HG03135 (cell line): ENCODE measurements at regions not wholly inside any gene's neighbourhood (a gene's known extent, or its start where the extent isn't known, plus 50 kb on each side); places are given as distances from the start of the nearest gene placed in this dataset.

Source experiments
- ATAC-seq: cut with Tn5 transposase; IDR thresholded peaks from one replicate; pipeline ENCODE4 v1.9.1; 2021; ENCODE audit warnings: mild to moderate bottlenecking, moderate library complexity; ENCODE audit not compliant: unreplicated experiment

DNA sequence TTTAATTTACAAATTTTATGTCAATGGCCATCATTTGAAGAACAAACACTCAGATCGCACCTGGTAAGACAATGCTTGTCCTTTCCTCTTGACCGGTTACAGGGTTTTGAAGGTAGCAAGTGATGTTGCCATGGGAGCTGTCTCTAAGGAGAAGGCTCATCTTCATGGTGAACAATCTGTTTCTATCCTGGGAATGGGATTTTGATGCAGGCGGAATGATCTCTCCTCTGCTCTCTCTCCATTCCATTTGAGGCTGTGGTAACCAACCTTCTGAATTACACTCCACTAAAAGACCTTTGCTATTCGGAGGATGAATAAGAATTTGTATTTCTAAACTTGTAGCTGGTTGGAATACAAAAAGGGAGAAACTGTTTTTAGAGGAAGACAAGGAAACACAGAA is 57.9 kb upstream of the SLC5A9 start:
- ATAC-seq, result no peak

DNA sequence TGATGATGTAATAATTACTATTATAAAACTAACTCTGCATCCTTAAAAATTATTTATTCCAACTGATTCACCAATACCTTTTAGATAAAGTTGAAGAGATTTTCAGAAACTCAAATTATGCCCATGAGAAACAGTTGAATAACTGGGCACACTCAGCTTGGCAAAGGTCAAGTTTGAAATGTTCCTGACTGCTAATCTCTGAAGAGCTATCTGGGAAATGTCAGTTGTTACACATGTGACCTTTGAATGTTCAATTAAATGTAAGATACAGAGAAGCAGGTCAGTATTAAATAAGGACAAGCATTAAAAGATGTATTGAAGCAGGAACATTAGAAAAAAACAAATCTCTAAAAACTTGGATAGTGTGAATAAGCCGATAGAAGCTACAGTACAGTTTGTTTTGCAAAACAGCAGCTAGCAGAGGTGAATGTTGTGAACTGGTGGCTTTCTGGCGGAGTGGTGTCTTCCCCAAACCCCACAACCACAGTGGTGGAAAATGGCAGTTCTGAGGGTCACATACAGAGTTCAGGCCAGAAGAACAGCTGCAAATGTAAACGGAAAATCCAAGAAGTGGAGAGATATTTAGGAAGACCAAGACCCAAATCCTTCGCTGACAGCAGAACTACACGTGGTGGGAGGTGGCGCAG is 61.9 kb upstream of the SLC5A9 start:
- no peak for ATAC-seq

DNA sequence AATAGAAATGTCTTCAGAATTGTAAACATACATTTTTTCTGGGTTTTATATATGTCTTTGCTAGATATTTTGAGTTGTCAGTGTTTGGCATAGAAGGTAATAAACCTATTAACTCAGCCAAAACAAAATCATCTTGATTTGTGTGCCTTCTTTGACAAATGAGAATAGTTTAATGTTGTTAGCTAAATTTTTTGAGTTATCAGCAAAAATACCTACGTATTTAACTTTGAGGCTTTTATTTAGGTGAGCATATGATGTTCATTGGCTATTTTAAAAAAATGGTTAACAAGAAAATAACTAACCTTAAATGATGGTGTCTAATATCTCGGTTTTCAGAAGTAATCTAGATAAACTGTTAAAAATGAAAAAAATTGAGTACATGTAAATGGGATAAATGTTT is 83.2 kb upstream of the SLC5A9 start:
- no peak for ATAC-seq

DNA sequence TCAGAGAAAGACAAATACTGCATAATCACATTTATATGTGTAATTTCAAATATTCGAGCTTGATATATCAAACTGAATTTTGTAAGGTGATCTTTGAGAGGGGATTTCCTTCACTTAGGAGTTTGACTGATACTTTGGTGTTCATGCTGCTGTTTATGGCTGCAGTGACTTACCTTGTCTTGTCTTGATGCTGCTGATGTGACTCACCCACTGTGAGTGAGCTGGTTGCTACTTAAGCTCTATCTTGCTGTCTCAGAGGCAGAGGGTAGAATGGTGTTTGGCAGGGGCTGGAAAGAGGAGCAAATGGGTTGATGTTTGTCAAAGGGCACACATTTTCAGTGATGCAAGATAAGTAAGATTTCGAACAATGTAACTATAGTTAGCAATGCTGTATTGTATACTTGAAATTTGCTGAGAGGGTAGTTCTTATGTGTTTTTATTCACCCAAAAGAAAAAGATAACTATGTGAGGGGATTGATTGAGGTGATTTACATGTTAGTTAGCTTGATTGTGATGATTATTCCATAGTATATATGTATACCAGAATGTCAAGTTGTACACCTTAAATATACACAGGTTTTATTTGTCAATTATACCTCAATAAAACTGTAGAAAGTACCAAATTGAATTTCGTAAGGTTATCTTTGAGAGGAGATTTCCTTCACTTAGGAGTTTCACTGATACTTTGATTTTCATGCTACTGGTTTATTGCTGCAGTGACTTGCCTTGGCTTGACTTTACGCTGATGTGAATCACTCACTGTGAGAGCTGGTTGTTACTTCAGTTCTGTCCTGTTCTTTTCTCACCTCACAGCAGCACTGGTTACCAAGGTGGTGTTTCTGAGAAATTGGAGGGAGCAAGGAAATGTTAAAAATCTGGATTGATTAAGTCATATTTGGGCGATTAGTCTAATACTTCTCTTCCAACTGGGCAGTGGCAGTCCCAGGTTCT is 94.5 kb upstream of the SLC5A9 start:
- no peak for ATAC-seq

DNA sequence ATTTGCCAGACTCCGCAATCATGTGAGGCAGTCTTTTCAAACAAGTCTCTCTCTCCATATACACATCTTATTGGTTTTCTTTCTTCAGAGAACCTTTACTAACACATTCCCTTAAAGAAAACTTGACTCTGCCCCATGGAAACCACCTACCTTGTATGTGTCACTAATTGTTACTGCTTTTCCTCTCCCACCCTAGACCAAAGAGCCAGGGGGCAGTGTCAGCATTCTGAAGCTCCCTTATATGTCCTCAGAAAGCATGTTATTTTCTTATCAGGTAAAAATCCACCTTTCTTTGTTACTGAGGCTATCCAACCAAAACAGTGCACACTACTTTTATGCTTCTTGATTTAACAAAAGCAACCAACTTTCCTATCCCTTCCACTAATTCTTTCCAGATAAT is 98.9 kb upstream of the SLC5A9 start:
- no peak for ATAC-seq

DNA sequence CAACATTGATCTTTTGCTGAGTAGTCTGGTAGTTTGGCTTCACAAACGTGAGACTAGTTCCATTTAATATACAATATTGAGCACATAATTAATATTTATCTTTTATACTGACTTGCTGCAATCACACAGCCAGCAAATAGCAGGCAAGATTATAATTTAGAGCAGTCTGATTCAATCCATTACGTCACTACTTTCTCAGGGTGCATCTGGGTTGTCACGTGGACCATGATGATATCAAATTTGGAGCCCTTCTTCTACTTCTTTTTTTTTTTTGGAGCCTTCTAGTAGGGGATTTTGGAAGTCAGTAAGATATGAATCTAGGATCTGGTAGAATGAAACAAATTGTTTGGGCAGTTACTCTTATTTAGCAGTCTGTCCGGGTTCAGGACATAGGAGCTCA is 100.6 kb upstream of the SLC5A9 start:
- no peak for ATAC-seq

DNA sequence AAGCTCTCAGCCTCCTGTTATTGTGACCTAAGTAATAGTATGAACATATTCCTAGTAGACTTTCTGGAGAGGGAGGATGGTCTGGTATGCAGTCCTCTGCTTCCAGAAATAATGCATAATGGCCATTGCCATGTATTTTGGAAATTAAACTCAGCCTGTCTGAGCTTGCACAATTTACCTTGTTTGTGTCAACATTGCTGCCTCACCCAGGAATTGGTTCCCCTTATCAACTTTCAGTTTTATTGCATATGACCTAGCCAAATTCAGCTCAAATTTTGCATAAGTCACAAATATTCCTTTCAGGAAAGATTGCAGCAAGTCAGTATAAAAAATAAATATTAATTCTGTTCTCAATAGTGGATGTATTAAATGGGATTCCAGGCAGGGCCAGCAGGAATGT is 101.9 kb upstream of the SLC5A9 start:
- no peak for ATAC-seq

DNA sequence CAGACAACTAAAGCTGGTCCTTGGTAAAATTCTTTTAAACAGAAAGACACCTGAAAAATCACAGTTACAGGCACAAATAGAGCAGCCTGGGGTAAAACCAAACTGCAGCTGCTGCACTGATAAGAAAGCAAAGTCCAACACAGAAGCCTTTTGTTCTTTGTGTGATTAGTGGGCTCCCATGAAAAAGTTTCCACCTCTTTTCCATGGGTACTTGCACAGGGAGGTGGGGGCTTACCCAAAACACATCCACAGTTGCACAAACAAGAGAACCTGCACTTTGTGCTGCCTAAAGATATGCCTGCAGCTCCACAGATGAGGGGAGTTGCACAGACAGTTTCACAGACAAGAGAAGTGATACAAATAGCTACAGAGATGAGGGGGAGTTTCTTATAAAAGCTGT is 106.7 kb upstream of the SLC5A9 start:
- ATAC-seq, result no peak

DNA sequence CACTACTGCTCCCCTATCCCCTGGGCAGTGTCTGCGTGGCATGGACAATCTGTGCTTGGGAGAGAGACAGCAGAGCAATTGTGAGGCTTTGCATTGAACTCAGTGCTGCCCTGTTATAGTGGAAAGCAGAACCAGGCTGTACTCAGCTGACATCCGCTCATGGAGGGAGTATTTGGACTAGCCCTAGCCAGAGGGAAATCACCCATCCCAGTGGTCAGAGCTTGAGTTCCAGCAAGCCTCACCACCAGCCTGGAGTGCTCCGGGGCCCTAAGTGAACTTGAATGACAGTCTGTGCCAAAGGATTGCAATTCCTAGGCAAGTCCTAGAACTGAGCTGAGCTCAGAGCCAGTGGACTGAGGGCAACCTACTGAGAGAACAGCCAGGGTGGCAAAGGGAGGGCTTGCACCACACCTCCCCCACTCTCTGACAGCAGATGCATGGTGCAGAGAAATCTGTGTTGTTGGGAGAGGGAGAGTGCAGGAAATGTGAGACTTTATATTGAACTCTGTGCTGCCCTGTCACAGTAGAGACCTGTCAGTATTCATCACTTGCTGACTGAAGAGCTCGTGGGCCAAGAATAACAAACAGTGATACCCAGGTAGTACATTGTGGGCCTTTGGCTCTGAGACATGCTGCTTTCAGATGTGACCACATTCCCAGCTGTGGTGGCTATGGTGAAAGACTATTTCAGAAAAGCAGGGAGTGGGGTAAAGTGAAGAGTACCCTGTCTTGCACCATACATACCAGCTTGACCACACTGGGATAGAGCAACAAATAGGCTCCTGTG is 107.7 kb upstream of the SLC5A9 start:
- ATAC-seq, result no peak

DNA sequence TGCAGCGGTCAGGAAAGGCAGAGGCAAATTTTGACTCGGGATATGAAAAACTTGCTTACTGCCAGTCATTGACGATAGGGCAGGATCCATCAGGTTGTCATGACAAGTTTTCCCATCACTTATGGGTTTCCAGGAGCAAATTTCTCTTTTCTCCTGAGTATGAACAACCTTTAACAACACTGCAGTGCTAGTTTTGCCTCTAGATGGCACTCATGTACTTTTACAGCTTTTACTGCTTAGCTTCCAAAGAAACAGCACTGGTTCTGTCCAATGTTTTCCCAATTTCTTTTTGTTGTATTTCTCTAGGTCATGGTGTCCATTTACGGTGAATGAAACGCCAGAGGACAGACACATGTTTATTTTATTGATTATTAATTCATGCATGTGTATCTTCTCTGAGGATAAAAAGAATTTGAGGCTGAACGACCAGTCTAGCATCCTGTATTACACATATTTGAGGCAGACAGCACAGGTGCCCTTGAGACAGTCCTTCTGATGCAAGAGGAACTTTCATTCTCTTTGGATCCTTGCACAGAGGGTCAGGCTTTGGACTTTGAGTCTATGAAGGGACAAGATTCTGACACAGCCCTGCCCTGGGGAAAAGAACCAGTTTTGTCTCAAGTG is 112.3 kb upstream of the TRABD2B start:
- ATAC-seq, result no peak

DNA sequence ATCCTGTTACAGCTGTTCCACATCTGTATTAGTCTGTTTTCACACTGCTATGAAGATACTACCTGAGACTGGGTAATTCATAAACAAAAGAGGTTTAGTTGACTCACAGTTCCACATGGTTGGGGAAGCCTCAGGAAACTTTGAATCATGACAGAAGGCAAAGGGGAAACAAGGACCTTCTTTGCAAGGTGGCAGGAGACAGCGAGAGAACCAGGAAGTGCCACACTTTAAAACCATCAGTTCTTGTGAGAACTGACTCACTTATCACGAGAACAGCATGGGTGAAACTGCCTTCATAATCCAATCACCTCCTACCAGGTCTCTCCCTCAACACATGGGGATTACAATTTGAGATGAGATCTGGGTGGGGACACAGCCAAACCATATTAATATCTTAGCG is 110.3 kb upstream of the TRABD2B start:
- ATAC-seq, result no peak

DNA sequence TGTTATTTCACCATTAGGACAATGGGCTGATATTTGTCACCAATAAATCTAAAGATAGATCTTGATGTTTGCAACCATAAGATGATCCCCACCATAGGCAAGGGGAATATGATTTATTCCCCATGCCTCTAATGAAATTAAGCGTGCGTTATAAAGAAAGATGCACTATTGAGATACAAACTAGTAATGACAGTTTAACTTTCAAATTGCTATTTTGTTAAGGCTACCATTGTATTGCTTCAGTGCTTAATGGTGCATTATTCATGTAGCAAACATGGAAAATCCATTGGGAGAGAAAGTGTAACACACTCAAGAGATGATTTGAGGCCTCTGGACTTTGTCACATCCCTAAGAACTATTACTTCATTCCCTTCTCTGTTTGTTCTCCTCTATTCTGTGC is 108.9 kb upstream of the TRABD2B start:
- no peak for ATAC-seq

DNA sequence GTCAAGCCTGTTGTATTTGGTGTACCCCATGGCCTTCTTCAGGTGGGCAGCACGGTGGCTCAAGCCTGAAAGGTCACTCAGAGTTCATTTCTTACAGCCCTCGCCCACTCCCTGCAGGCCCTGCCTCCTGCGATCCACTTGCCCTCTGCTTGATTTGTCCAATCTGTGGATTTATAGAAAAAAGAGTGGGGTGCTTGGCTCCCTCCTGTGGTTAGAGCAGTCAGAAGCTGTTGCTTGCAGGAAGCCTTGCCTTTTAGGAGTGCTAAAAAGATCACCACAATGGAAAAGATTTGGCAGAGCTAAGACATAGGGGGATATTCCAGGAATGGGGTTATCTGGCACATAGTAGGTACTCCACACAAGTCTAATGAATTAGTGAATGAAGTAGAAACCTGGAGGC is 108.0 kb upstream of the TRABD2B start:
- ATAC-seq, result no peak

DNA sequence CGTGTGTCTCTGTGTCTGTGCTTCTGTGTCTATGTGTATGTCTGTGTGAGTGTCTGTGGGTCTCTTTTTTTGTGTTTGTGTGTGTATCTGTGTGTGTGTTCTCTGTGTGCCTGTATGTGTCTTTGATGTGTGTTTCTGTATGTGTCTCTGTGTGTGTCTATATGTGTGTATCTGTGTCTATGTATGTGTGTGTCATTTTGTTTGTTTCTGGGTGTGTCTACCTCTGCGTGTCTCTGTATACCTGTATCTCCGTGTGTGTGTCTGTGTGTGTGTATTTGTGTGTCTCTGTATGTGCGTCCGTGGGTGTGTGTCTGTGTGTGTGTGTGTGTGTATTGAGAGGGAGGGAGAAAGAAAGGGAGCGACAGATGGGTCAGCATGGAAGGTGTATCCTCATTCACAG is 106.3 kb upstream of the TRABD2B start:
- ATAC-seq, result no peak

DNA sequence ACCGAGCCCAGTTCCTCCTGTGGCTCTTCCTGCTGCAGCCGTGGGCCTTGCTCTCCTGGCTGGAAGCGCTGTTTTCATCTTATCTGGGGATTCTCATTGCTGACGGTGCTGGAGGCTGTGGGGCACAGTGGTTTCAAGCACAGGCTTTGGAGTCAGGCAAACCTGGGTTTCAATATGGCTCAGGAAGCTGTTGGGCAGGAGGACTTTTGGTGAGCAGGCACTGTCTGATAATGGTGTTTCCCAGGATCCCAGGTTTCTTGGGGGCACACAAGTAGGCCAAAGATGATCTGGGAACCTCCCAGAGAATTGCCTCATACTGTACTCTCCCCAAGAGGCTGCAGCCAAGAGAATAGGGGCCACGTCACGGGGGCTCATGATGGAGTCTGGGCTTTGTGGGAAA is 105.6 kb upstream of the TRABD2B start:
- ATAC-seq, result no peak

DNA sequence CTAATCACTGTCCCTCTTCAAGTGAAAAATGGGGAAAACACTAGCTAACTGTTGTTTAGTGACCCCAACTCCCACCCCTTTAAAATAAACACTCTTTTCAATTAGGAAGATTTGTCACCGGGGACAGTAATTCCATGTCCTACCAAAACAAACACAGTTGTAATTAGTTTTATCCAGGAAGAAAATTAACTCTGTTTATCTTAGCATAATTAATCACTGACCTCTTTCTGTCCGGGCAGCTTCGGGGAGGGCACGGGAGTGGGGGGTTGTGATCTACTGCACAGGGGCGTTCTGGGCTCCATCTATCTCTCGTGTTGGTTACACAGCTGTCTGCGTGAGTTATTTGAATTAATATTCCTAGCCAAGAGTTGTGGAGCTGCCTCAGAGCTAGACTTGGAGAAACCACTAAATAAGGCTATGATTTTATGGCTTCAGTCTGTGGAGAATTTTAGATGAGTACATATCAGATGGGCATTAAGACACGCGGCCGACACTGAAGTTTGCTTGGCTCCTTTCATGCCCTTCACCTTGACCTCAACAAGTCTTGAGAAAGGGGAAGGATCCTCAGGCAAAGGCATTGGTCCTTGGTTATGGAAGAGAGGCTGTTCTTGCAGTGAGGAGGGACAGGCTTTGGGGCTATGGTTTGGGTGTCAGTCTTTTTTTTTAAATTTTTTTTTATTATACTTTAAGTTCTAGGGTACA is 102.0 kb upstream of the TRABD2B start:
- no peak for ATAC-seq

DNA sequence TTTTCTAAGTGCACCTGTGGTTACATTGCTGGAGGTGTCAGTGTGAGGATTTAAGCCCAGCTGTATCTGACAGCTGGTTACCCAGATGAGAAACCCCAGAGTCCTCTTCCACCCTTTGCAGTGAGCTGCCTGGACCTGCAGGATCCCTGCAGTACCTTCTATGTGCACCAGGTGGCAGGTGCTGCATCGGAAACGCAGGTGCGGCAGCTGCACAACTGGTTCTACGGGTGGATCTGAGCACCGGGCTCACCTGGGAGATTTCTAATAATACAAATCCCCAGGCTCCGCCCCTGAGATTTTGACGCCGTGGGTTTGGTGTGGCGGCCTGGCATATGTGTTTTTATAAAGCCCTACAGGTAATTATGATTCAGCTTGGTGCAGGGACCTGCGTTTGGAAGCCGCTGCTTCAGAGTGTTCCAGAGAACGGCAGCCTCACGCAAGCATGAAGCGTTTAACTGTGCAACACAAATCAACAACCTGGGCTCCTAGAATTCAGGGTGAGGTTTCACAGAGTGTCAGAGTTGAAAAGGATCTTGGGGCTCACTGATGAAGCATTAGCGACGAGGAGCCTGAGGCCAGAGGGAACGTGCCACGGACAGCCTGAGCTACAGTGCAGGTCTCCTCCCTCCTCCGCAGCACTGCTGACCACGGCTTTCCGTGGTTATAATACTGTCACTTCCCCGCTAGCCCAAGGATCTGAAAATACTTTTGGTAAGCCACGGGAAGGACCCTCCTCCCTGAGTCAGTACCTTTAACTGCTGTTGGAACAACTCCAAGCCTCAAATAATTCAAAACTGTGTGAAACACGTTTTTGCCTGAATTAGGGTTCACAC is 96.7 kb upstream of the TRABD2B start:
- ATAC-seq, result peak; percentile 97

DNA sequence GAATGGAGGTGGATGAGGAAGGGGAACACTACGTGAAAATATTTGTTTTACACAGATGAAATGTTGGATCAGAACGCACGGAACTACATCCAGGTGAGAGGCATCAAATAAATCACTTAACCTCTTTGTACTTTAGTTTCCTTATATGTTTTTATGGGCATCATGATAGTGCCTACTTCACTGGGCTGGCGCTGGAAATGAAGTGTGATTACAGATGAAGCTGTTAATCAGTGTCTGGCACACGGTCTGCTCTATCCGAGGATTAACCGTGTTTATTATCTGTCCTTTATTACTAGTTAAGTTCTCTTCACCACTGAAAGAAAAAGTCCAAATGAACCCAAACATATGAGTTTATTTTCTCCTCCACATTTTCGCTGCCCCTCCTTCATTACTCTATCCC is 96.0 kb upstream of the TRABD2B start:
- ATAC-seq, result no peak

DNA sequence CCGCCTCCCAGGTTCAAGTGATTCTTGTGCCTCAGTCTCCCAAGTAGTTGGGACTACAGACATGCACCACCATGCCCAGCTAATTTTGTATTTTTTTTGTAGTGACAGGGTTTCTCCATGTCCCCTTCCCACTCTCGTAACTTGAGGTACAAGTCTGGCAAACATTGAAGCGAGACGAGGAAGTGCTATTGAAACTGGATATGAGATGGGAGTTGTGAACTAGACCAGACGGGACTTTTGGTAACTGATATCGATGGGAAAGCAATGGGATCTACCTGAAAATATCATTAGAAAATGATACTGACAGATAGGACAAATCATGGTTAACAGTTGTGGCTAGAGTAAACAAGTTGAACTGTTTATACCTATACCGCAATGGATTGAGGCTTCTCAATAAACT is 95.2 kb upstream of the TRABD2B start:
- ATAC-seq, result no peak
